ENCODE measurements at regions not wholly inside any gene's neighbourhood (a gene's known extent, or its start where the extent isn't known, plus 50 kb on each side); places are given as distances from the start of the nearest gene placed in this dataset.

- TF ChIP-seq RCOR1 (IDR thresholded peaks at IDR 0.05; ENCODE audit: borderline replicate concordance in 1 of 2, low read depth in 2 of 2, low read length in 2 of 2) (no peak), USF2 (CRISPR knock-in tag; IDR thresholded peaks at IDR 0.05) (no peak), MAX (CRISPR knock-in tag; IDR thresholded peaks at IDR 0.05) (no peak), RAD21 (CRISPR knock-in tag; conservative IDR thresholded peaks at IDR 0.05 in 1 of 2, IDR thresholded peaks at IDR 0.05 in 1 of 2) (no peak), GATA2 (CRISPR knock-in tag; IDR thresholded peaks at IDR 0.05) (no peak), CTCF (IDR thresholded peaks at IDR 0.05 in 2 of 3, conservative IDR thresholded peaks at IDR 0.05 in 1 of 3; ENCODE audit: insufficient read depth in 2 of 3, low read depth in 1 of 3, low read length in 3 of 3) (no peak), TBP (optimal IDR thresholded peaks at IDR 0.05; ENCODE audit: low read depth, low read length) (no peak), HMG20B (CRISPR knock-in tag; IDR thresholded peaks at IDR 0.05) (no peak), ELK1 (CRISPR knock-in tag; IDR thresholded peaks at IDR 0.05) (no peak), ZBTB7A (IDR thresholded peaks at IDR 0.05; ENCODE audit: borderline replicate concordance, control insufficient read depth, low read depth, low read length) (no peak)
Observed at GRCh38 chr12:61796846-61797245, 463.4 kb upstream of the USP15 start.

All from K562 (cell line).